HEK293 (cell line): ENCODE measurements at regions not wholly inside any gene's neighbourhood (a gene's known extent, or its start where the extent isn't known, plus 50 kb on each side); places are given as distances from the start of the nearest gene placed in this dataset.
A peak's percentile ranks its signal among the peaks of the same experiment; 100 is the strongest.

Source experiments
- CTCF ChIA-PET: fragments of 350-600 bp; formaldehyde crosslinking; extraction: SDS; loops from one replicate; lab custom pipeline; 2021; ENCODE audit warnings: antibody characterized with exemption; lab: Yijun Ruan, JAX
- POLR2A ChIA-PET: fragments of 300-600 bp; formaldehyde crosslinking; extraction: SDS; loops from one replicate; lab custom pipeline; 2020; ENCODE audit warnings: antibody characterized with exemption, inconsistent platforms; lab: Yijun Ruan, JAX
- H3K27ac ChIP-seq: fragments of 200-500 bp; sonication (Bioruptor generic); 2 replicates; pipeline ENCODE4 v1.5.1; 2014; ENCODE audit warnings: low read depth, low read length, control low read depth, inconsistent platforms; ENCODE audit errors: extremely low read depth
- H3K36me3 ChIP-seq, 2 experiments: fragments of 200-500 bp in 1 of 2; sonication (Bioruptor generic) in 1 of 2; 1 replicate in 1 of 2; 2 replicates in 1 of 2; pipeline ENCODE4 v1.5.1; 2014 to 2017; ENCODE audit warnings: inconsistent platforms in 2 of 2, low read length in 2 of 2; ENCODE audit not compliant: control insufficient read depth in 2 of 2, insufficient read depth in 1 of 2
- H3K4me1 ChIP-seq: fragments of 200-500 bp; sonication (Bioruptor generic); 2 replicates; pipeline ENCODE4 v1.5.1; 2014; ENCODE audit warnings: mild to moderate bottlenecking, low read length, inconsistent platforms; ENCODE audit not compliant: control insufficient read depth, insufficient read depth
- H3K4me3 ChIP-seq: 2 replicates; pipeline ENCODE4 v1.5.1; 2011; ENCODE audit warnings: low read depth, mild to moderate bottlenecking, control low read depth, low read length, moderate library complexity
- H3K9me3 ChIP-seq: fragments of 200-500 bp; sonication (Bioruptor generic); 2 replicates; pipeline ENCODE4 v1.5.1; 2014; ENCODE audit warnings: low read depth, low read length, inconsistent platforms; ENCODE audit not compliant: control insufficient read depth, insufficient read depth
- IKZF3 ChIP-seq: fragments of 450-650 bp; IDR thresholded peaks from 2 replicates; pipeline ENCODE4 v1.5.0; 2018; ENCODE audit warnings: missing biosample characterization, mild to moderate bottlenecking, missing genetic modification characterization, moderate library complexity
- MZF1 ChIP-seq: fragments of 450-650 bp; formaldehyde crosslinking; IDR thresholded peaks from 2 replicates; pipeline ENCODE4 v1.5.1; 2017; ENCODE audit warnings: missing biosample characterization, missing genetic modification characterization, borderline replicate concordance
- OVOL3 ChIP-seq: fragments of 450-650 bp; formaldehyde crosslinking; IDR thresholded peaks from 2 replicates; pipeline ENCODE4 v1.5.1; 2016; ENCODE audit warnings: missing biosample characterization, missing genetic modification characterization
- ZBTB48 ChIP-seq: fragments of 450-650 bp; formaldehyde crosslinking; IDR thresholded peaks from 2 replicates; pipeline ENCODE4 v1.5.1; 2016; ENCODE audit warnings: missing biosample characterization, missing genetic modification characterization
- ZBTB49 ChIP-seq: fragments of 450-650 bp; formaldehyde crosslinking; IDR thresholded peaks from 2 replicates; pipeline ENCODE4 v1.5.1; 2016; ENCODE audit warnings: missing biosample characterization, missing genetic modification characterization, low read depth
- ZFP37 ChIP-seq: fragments of 450-650 bp; formaldehyde crosslinking; IDR thresholded peaks from 2 replicates; pipeline ENCODE4 v1.5.1; 2016; ENCODE audit warnings: missing biosample characterization, missing genetic modification characterization
- ZFP69B ChIP-seq: fragments of 450-650 bp; formaldehyde crosslinking; IDR thresholded peaks from 2 replicates; pipeline ENCODE4 v1.5.1; 2016; ENCODE audit warnings: missing biosample characterization, missing genetic modification characterization
- ZNF10 ChIP-seq: fragments of 450-650 bp; formaldehyde crosslinking; IDR thresholded peaks from 2 replicates; pipeline ENCODE4 v1.5.1; 2017; ENCODE audit warnings: missing biosample characterization, missing genetic modification characterization
- ZNF155 ChIP-seq: fragments of 450-650 bp; formaldehyde crosslinking; IDR thresholded peaks from 2 replicates; pipeline ENCODE4 v1.5.1; 2016; ENCODE audit warnings: missing biosample characterization, missing genetic modification characterization
- ZNF473 ChIP-seq: fragments of 450-650 bp; formaldehyde crosslinking; IDR thresholded peaks from 2 replicates; pipeline ENCODE4 v1.5.1; 2017; ENCODE audit warnings: missing biosample characterization, missing genetic modification characterization
- ZNF48 ChIP-seq: fragments of 450-650 bp; formaldehyde crosslinking; IDR thresholded peaks from 2 replicates; pipeline ENCODE4 v1.5.1; 2016; ENCODE audit warnings: missing biosample characterization, missing genetic modification characterization
- ZNF501 ChIP-seq: fragments of 450-650 bp; formaldehyde crosslinking; IDR thresholded peaks from 2 replicates; pipeline ENCODE4 v1.5.1; 2016; ENCODE audit warnings: missing biosample characterization, missing genetic modification characterization
- ZNF530 ChIP-seq: fragments of 450-650 bp; formaldehyde crosslinking; IDR thresholded peaks from 2 replicates; pipeline ENCODE4 v1.5.1; 2016; ENCODE audit warnings: low read depth, missing biosample characterization, missing genetic modification characterization
- ZNF548 ChIP-seq: fragments of 450-650 bp; formaldehyde crosslinking; IDR thresholded peaks from 2 replicates; pipeline ENCODE4 v1.5.1; 2016; ENCODE audit warnings: missing biosample characterization, missing genetic modification characterization
- ZNF626 ChIP-seq: fragments of 450-650 bp; sonication (Bioruptor Pico); formaldehyde crosslinking; IDR thresholded peaks from 2 replicates; pipeline ENCODE4 v1.5.1; 2018; ENCODE audit warnings: missing biosample characterization, missing genetic modification characterization, inconsistent platforms
- ZNF660 ChIP-seq: fragments of 450-650 bp; IDR thresholded peaks from 2 replicates; pipeline ENCODE4 v1.5.1; 2018; ENCODE audit warnings: missing biosample characterization, mild to moderate bottlenecking, missing genetic modification characterization
- ZSCAN23 ChIP-seq: fragments of 450-650 bp; formaldehyde crosslinking; IDR thresholded peaks from 2 replicates; pipeline ENCODE4 v1.5.1; 2016; ENCODE audit warnings: missing biosample characterization, missing genetic modification characterization
- ZSCAN30 ChIP-seq: fragments of 450-650 bp; IDR thresholded peaks from 2 replicates; pipeline ENCODE4 v1.5.1; 2018; ENCODE audit warnings: missing biosample characterization, mild to moderate bottlenecking, missing genetic modification characterization, moderate library complexity
- TF ChIP-seq, protein P1 (sequence below): fragments of 450-650 bp; formaldehyde crosslinking; IDR thresholded peaks from 2 replicates; pipeline ENCODE4 v1.5.0; 2017; ENCODE audit warnings: missing biosample characterization, missing genetic modification characterization, borderline replicate concordance
- TF ChIP-seq, protein P2 (sequence below): fragments of 450-650 bp; formaldehyde crosslinking; IDR thresholded peaks from 2 replicates; pipeline ENCODE4 v1.5.1; 2016; ENCODE audit warnings: missing biosample characterization, missing genetic modification characterization, borderline replicate concordance
- TF ChIP-seq, protein P3 (sequence below): fragments of 450-650 bp; formaldehyde crosslinking; IDR thresholded peaks from 2 replicates; pipeline ENCODE4 v1.5.1; 2017; ENCODE audit warnings: missing biosample characterization, missing genetic modification characterization
- TF ChIP-seq, protein P4 (sequence below): fragments of 450-650 bp; formaldehyde crosslinking; IDR thresholded peaks from 2 replicates; pipeline ENCODE4 v1.5.1; 2016; ENCODE audit warnings: missing biosample characterization, missing genetic modification characterization

DNA sequence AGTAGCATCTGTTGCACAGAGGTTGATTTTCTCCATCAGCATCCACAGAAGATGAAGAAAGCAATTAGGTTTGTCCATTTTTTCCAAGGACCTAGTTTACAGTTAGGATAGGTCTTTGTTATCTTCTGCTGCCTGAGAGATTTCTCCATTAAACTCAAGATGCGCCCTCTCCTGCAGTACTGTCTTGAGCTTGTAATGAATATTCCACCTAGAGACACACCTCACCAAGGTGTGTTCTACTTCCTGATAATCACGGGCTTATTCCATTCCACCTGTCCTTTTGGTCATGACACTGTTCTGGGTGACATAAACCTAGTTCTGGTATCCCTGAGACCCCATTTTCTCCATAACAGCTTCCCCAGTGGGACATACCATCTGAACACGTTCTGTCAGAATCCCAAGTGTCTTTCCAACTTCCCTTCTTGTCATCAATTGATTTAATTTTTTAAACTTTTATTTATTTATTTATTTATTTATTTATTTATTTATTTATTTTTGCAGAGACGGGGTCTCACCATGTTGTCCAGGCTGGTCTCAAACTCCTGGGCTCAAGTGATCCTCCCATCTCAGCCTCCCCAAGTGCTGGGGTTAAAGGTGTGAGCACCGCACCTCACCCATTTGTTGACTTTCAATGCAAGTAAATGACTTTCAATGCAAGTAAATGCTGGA, 75.6 kb upstream of the HS3ST5 start:
- H3K9me3 ChIP-seq: no peaks in the 10 kb centered on the region
- POLR2A ChIA-PET: no interaction called here
- CTCF ChIA-PET: no interaction called here
- H3K36me3 ChIP-seq: no peaks in the 10 kb centered on the region
- no peak overlapping the region for H3K27ac ChIP-seq
- no peaks in the 10 kb centered on the region for H3K4me1 ChIP-seq
- H3K4me3 ChIP-seq: no peak overlapping the region
- TF ChIP-seq ZNF473 (tag by site-specific recombination) (no peak), ZNF660 (tag by site-specific recombination) (no peak), ZBTB48 (tag by site-specific recombination) (no peak), OVOL3 (tag by site-specific recombination) (no peak; the same call in 1 of the 2 replicates), IKZF3 (tag by site-specific recombination) (no peak), ZSCAN30 (tag by site-specific recombination) (no peak), ZSCAN23 (tag by site-specific recombination) (no peak), MZF1 (tag by site-specific recombination) (no peak), ZBTB49 (no peak), ZFP37 (peak; percentile 53; the same call in 1 of the 2 replicates), ZNF626 (tag by site-specific recombination) (no peak), ZNF155 (tag by site-specific recombination) (no peak), ZNF10 (tag by site-specific recombination) (no peak), ZNF501 (tag by site-specific recombination) (no peak), ZNF548 (tag by site-specific recombination) (no peak), ZFP69B (tag by site-specific recombination) (no peak), ZNF48 (tag by site-specific recombination) (no peak), ZNF530 (tag by site-specific recombination) (0 out of 2 replicates have a peak, but pooled peaks have one; percentile 30)
- TF ChIP-seq, protein P1, sequence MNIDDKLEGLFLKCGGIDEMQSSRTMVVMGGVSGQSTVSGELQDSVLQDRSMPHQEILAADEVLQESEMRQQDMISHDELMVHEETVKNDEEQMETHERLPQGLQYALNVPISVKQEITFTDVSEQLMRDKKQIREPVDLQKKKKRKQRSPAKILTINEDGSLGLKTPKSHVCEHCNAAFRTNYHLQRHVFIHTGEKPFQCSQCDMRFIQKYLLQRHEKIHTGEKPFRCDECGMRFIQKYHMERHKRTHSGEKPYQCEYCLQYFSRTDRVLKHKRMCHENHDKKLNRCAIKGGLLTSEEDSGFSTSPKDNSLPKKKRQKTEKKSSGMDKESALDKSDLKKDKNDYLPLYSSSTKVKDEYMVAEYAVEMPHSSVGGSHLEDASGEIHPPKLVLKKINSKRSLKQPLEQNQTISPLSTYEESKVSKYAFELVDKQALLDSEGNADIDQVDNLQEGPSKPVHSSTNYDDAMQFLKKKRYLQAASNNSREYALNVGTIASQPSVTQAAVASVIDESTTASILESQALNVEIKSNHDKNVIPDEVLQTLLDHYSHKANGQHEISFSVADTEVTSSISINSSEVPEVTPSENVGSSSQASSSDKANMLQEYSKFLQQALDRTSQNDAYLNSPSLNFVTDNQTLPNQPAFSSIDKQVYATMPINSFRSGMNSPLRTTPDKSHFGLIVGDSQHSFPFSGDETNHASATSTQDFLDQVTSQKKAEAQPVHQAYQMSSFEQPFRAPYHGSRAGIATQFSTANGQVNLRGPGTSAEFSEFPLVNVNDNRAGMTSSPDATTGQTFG (tag by site-specific recombination): no peak
- TF ChIP-seq, protein P2, sequence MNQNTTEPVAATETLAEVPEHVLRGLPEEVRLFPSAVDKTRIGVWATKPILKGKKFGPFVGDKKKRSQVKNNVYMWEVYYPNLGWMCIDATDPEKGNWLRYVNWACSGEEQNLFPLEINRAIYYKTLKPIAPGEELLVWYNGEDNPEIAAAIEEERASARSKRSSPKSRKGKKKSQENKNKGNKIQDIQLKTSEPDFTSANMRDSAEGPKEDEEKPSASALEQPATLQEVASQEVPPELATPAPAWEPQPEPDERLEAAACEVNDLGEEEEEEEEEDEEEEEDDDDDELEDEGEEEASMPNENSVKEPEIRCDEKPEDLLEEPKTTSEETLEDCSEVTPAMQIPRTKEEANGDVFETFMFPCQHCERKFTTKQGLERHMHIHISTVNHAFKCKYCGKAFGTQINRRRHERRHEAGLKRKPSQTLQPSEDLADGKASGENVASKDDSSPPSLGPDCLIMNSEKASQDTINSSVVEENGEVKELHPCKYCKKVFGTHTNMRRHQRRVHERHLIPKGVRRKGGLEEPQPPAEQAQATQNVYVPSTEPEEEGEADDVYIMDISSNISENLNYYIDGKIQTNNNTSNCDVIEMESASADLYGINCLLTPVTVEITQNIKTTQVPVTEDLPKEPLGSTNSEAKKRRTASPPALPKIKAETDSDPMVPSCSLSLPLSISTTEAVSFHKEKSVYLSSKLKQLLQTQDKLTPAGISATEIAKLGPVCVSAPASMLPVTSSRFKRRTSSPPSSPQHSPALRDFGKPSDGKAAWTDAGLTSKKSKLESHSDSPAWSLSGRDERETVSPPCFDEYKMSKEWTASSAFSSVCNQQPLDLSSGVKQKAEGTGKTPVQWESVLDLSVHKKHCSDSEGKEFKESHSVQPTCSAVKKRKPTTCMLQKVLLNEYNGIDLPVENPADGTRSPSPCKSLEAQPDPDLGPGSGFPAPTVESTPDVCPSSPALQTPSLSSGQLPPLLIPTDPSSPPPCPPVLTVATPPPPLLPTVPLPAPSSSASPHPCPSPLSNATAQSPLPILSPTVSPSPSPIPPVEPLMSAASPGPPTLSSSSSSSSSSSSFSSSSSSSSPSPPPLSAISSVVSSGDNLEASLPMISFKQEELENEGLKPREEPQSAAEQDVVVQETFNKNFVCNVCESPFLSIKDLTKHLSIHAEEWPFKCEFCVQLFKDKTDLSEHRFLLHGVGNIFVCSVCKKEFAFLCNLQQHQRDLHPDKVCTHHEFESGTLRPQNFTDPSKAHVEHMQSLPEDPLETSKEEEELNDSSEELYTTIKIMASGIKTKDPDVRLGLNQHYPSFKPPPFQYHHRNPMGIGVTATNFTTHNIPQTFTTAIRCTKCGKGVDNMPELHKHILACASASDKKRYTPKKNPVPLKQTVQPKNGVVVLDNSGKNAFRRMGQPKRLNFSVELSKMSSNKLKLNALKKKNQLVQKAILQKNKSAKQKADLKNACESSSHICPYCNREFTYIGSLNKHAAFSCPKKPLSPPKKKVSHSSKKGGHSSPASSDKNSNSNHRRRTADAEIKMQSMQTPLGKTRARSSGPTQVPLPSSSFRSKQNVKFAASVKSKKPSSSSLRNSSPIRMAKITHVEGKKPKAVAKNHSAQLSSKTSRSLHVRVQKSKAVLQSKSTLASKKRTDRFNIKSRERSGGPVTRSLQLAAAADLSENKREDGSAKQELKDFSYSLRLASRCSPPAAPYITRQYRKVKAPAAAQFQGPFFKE (tag by site-specific recombination): no peak
- TF ChIP-seq, protein P3, sequence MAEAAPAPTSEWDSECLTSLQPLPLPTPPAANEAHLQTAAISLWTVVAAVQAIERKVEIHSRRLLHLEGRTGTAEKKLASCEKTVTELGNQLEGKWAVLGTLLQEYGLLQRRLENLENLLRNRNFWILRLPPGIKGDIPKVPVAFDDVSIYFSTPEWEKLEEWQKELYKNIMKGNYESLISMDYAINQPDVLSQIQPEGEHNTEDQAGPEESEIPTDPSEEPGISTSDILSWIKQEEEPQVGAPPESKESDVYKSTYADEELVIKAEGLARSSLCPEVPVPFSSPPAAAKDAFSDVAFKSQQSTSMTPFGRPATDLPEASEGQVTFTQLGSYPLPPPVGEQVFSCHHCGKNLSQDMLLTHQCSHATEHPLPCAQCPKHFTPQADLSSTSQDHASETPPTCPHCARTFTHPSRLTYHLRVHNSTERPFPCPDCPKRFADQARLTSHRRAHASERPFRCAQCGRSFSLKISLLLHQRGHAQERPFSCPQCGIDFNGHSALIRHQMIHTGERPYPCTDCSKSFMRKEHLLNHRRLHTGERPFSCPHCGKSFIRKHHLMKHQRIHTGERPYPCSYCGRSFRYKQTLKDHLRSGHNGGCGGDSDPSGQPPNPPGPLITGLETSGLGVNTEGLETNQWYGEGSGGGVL: no peak
- TF ChIP-seq, protein P4, sequence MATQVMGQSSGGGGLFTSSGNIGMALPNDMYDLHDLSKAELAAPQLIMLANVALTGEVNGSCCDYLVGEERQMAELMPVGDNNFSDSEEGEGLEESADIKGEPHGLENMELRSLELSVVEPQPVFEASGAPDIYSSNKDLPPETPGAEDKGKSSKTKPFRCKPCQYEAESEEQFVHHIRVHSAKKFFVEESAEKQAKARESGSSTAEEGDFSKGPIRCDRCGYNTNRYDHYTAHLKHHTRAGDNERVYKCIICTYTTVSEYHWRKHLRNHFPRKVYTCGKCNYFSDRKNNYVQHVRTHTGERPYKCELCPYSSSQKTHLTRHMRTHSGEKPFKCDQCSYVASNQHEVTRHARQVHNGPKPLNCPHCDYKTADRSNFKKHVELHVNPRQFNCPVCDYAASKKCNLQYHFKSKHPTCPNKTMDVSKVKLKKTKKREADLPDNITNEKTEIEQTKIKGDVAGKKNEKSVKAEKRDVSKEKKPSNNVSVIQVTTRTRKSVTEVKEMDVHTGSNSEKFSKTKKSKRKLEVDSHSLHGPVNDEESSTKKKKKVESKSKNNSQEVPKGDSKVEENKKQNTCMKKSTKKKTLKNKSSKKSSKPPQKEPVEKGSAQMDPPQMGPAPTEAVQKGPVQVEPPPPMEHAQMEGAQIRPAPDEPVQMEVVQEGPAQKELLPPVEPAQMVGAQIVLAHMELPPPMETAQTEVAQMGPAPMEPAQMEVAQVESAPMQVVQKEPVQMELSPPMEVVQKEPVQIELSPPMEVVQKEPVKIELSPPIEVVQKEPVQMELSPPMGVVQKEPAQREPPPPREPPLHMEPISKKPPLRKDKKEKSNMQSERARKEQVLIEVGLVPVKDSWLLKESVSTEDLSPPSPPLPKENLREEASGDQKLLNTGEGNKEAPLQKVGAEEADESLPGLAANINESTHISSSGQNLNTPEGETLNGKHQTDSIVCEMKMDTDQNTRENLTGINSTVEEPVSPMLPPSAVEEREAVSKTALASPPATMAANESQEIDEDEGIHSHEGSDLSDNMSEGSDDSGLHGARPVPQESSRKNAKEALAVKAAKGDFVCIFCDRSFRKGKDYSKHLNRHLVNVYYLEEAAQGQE (tag by site-specific recombination): 0 out of 2 replicates have a peak, but pooled peaks have one; percentile 57
